Stimulated activated memory B cell treated with anti-CD40 and anti-IgM and Interleukin-4, amounts not matched to agents 10 μg/mL and 1 μg/mL and 100 μg/mL, for 72 hours (primary cell): ENCODE measurements at regions not wholly inside any gene's neighbourhood (a gene's known extent, or its start where the extent isn't known, plus 50 kb on each side); places are given as distances from the start of the nearest gene placed in this dataset.
"Not testable (repeated sequence)": the region's sequence is repeated elsewhere in the genome, so short reads cannot be mapped to it uniquely, and the experiment has no call there.

Source experiments
- ATAC-seq: fragments of 150-1000 bp; cut with Tn5 transposase; 2 replicates; pipeline ENCODE4 v1.10.0; 2021
- H3K27ac Mint-ChIP-seq: one replicate; pipeline ENCODE4 v1.8.0; 2022; ENCODE audit warnings: mild to moderate bottlenecking, mixed read lengths
- H3K27me3 Mint-ChIP-seq: one replicate; pipeline ENCODE4 v1.8.0; 2022; ENCODE audit warnings: mixed read lengths
- H3K36me3 Mint-ChIP-seq: one replicate; pipeline ENCODE4 v1.8.0; 2022; ENCODE audit warnings: mixed read lengths
- H3K4me1 Mint-ChIP-seq: one replicate; pipeline ENCODE4 v1.8.0; 2022; ENCODE audit warnings: mixed read lengths
- H3K4me3 Mint-ChIP-seq: one replicate; pipeline ENCODE4 v1.8.0; 2022; ENCODE audit warnings: mild to moderate bottlenecking, moderate library complexity, mixed read lengths
- H3K9me3 Mint-ChIP-seq: one replicate; pipeline ENCODE4 v1.8.0; 2022; ENCODE audit warnings: mixed read lengths

DNA sequence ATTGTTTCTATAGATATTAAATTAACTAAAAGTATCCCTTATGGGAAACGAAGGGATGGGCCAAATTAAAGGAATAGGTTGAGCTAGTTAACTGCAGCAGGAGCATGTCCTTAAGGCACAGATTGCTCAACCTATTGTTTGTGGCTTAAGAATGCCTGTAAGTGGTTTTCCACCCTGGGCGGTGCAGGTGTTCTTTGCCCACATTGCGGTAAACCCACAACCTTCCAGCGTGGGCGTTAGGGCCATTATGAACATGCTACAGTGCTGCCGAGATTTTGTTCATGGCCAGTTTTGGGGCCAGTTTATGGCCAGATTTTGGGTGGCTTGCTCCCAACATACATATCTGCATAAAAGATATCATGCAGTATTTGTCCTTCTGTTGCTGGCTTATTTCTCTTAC lies 1196.8 kb downstream of the NCAM2 start:
- H3K36me3 Mint-ChIP-seq, H3K4me1 Mint-ChIP-seq, H3K4me3 Mint-ChIP-seq, H3K27me3 Mint-ChIP-seq, H3K27ac Mint-ChIP-seq, H3K9me3 Mint-ChIP-seq, ATAC-seq: not testable (repeated sequence)

- Mint-ChIP-seq H3K4me3 (no peak overlapping the region), H3K9me3 (no peaks in the 10 kb centered on the region), H3K36me3 (no peaks in the 10 kb centered on the region), H3K27me3 (no peaks in the 10 kb centered on the region), H3K27ac (no peak overlapping the region), H3K4me1 (no peaks in the 10 kb centered on the region)
- ATAC-seq = no peak
Measured at GRCh38 chr21:22200378-22201092, 1202.3 kb downstream of the NCAM2 start.

DNA sequence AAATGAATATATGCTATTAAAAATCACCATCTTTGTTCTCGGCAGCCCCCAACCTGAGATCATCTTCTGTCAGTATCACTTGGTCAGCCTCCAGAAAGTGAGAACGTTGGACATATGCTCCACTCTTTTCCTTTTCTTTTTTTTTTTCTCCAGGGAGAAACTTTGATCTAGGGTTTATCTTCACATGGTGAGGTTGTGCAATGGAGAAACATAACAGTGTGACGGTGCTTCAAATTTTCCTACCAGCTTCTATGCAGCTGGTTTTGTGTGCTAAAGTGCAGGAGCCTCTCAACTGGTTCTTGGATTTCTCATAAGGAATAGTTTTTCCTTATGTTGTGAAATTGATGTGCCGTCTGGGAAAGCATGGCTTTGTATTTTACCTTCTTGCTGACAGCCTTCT lies 1202.9 kb downstream of the NCAM2 start:
- H3K9me3 Mint-ChIP-seq = no peaks in the 10 kb centered on the region
- no peak overlapping the region for H3K4me3 Mint-ChIP-seq
- no peak for ATAC-seq
- no peaks in the 10 kb centered on the region for H3K36me3 Mint-ChIP-seq
- no peak overlapping the region for H3K27ac Mint-ChIP-seq
- no peaks in the 10 kb centered on the region for H3K4me1 Mint-ChIP-seq
- no peaks in the 10 kb centered on the region for H3K27me3 Mint-ChIP-seq

DNA sequence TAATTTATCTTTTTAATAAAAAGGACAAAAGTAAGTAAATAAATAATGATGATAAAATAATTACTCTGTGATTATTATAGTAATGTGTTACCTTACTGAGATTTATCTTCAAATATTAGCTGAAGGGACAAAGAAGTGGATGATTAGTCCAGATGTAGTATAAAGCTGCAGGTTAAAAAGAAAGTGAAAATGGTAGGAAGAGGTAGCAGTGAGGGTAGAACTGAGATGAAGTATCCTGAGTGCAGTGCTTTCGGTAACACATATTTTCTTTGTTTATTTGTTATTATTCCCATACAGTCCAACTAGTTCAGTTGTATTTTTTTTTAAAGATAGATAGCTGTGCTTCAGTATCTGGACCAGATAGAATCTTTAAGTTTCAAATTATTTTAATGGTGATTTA lies 1203.5 kb downstream of the NCAM2 start:
- Mint-ChIP-seq H3K4me3 (no peak overlapping the region), H3K9me3 (no peaks in the 10 kb centered on the region), H3K27me3 (no peaks in the 10 kb centered on the region), H3K36me3 (no peaks in the 10 kb centered on the region), H3K4me1 (no peaks in the 10 kb centered on the region), H3K27ac (no peak overlapping the region)
- no peak for ATAC-seq

GRCh38 chr21:22209304-22209700 lies 1211.1 kb downstream of the NCAM2 start:
- no peaks in the 10 kb centered on the region for H3K4me1 Mint-ChIP-seq
- H3K4me3 Mint-ChIP-seq = no peak overlapping the region
- H3K27me3 Mint-ChIP-seq = no peaks in the 10 kb centered on the region
- no peak for ATAC-seq
- peaks cover 3% of the 10 kb centered on the region for H3K9me3 Mint-ChIP-seq
- no peak overlapping the region for H3K27ac Mint-ChIP-seq
- H3K36me3 Mint-ChIP-seq = no peaks in the 10 kb centered on the region

DNA sequence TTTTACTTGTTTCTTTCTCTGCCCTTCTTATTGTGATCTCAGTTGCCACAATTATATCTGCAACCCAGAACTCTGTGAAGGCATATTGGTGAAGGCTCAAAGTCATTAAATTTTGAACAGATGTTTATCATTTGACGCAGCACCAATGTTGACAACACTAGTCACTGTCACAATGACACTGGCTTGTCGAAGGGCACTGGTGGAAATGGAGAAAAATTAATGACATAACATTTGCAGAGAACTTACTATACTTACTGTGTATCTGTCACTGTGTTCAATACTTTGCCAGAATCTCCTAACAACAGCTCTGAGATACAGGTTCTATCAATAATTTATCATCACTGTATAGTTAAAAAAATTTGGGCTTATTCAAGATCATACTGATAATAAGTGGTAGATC lies 1213.7 kb downstream of the NCAM2 start:
- Mint-ChIP-seq H3K4me3 (no peak overlapping the region), H3K27ac (no peak overlapping the region), H3K27me3 (no peaks in the 10 kb centered on the region), H3K9me3 (peaks cover 3% of the 10 kb centered on the region), H3K4me1 (no peaks in the 10 kb centered on the region), H3K36me3 (no peaks in the 10 kb centered on the region)
- no peak for ATAC-seq

GRCh38 chr21:22223385-22223784 lies 1225.2 kb downstream of the NCAM2 start:
- peak; percentile 85 for ATAC-seq
- no peak overlapping the region for H3K27ac Mint-ChIP-seq
- no peaks in the 10 kb centered on the region for H3K4me1 Mint-ChIP-seq
- H3K27me3 Mint-ChIP-seq = no peaks in the 10 kb centered on the region
- H3K4me3 Mint-ChIP-seq = no peak overlapping the region
- no peaks in the 10 kb centered on the region for H3K36me3 Mint-ChIP-seq
- no peaks in the 10 kb centered on the region for H3K9me3 Mint-ChIP-seq

GRCh38 chr21:22224261-22224660 lies 1226.1 kb downstream of the NCAM2 start:
- H3K4me1 Mint-ChIP-seq = no peaks in the 10 kb centered on the region
- H3K36me3 Mint-ChIP-seq = no peaks in the 10 kb centered on the region
- H3K27me3 Mint-ChIP-seq = no peaks in the 10 kb centered on the region
- peak; percentile 86 for ATAC-seq
- H3K9me3 Mint-ChIP-seq = no peaks in the 10 kb centered on the region
- no peak overlapping the region for H3K4me3 Mint-ChIP-seq
- H3K27ac Mint-ChIP-seq = no peak overlapping the region

GRCh38 chr21:22225299-22225698 lies 1227.1 kb downstream of the NCAM2 start:
- no peaks in the 10 kb centered on the region for H3K9me3 Mint-ChIP-seq
- H3K27me3 Mint-ChIP-seq = no peaks in the 10 kb centered on the region
- H3K4me1 Mint-ChIP-seq = no peaks in the 10 kb centered on the region
- no peak overlapping the region for H3K27ac Mint-ChIP-seq
- no peak for ATAC-seq
- no peaks in the 10 kb centered on the region for H3K36me3 Mint-ChIP-seq
- no peak overlapping the region for H3K4me3 Mint-ChIP-seq

DNA sequence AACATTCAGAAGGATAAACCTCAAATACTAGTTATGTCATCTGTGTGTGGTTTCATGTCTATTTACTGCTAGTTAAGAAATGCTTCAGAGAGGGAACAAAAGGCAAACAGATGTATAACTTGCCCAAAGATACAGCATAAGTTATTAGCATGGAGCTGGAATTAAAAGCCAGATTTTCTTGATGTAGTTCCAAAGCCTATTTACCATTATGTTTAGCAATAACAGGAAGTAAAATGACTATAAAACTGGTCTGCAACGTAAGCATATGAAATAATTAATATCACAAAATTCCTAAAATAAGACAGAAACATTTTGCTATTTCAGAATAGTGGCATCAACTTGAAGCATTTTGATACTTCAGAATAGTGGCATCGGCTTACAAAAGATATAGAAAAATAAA lies 1232.8 kb downstream of the NCAM2 start:
- no peaks in the 10 kb centered on the region for H3K36me3 Mint-ChIP-seq
- no peaks in the 10 kb centered on the region for H3K27me3 Mint-ChIP-seq
- no peak for ATAC-seq
- H3K4me3 Mint-ChIP-seq = no peak overlapping the region
- no peak overlapping the region for H3K27ac Mint-ChIP-seq
- H3K9me3 Mint-ChIP-seq = peaks cover 2% of the 10 kb centered on the region
- no peaks in the 10 kb centered on the region for H3K4me1 Mint-ChIP-seq

GRCh38 chr21:22235866-22236590 lies 1237.8 kb downstream of the NCAM2 start:
- no peaks in the 10 kb centered on the region for H3K27me3 Mint-ChIP-seq
- no peak overlapping the region for H3K27ac Mint-ChIP-seq
- H3K4me1 Mint-ChIP-seq = no peaks in the 10 kb centered on the region
- H3K36me3 Mint-ChIP-seq = no peaks in the 10 kb centered on the region
- no peak for ATAC-seq
- peaks cover 10% of the 10 kb centered on the region for H3K9me3 Mint-ChIP-seq
- H3K4me3 Mint-ChIP-seq = no peak overlapping the region

DNA sequence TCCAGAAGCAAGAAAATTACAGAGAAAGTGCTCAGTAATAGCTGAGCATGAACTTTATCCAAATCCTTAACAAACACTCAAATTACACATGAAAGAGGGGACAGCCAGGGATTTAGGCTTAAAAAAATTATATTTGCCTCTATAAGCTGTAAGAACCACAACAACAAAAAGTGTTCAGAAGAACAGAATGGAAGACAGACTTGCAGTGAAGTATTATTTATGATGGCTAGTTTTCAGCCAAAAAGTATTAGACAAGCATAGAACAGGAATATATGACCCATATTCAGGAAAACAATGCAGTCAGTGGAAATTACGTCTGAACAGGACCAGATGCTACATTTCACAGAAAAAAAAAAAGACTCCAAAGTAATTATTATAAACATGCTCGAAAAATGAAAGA lies 1246.3 kb downstream of the NCAM2 start:
- no peak overlapping the region for H3K4me3 Mint-ChIP-seq
- no peaks in the 10 kb centered on the region for H3K4me1 Mint-ChIP-seq
- H3K9me3 Mint-ChIP-seq = peaks cover 3% of the 10 kb centered on the region
- no peak for ATAC-seq
- H3K27me3 Mint-ChIP-seq = no peaks in the 10 kb centered on the region
- no peaks in the 10 kb centered on the region for H3K36me3 Mint-ChIP-seq
- no peak overlapping the region for H3K27ac Mint-ChIP-seq

DNA sequence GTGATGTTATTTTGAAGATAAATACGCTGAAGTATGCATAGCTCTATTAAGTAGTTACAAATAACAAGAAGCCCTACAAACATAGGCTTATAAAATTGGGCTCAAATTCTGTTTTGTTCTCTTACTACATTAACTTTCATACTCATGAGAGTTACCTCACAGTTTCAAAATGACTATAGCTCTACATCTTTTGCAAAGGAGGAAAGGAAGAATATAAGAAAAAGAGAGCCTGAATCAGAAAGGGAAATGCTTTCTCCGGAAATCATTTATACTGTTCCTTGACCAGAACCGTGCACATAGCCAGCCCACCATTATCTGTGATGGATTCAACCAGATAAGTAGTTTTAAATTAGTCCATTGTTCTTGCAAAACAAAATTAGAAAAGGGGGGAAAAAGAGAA lies 1252.1 kb downstream of the NCAM2 start:
- H3K27ac Mint-ChIP-seq = no peak overlapping the region
- no peaks in the 10 kb centered on the region for H3K4me1 Mint-ChIP-seq
- no peaks in the 10 kb centered on the region for H3K27me3 Mint-ChIP-seq
- H3K4me3 Mint-ChIP-seq = no peak overlapping the region
- H3K9me3 Mint-ChIP-seq = no peaks in the 10 kb centered on the region
- H3K36me3 Mint-ChIP-seq = no peaks in the 10 kb centered on the region
- ATAC-seq = no peak

DNA sequence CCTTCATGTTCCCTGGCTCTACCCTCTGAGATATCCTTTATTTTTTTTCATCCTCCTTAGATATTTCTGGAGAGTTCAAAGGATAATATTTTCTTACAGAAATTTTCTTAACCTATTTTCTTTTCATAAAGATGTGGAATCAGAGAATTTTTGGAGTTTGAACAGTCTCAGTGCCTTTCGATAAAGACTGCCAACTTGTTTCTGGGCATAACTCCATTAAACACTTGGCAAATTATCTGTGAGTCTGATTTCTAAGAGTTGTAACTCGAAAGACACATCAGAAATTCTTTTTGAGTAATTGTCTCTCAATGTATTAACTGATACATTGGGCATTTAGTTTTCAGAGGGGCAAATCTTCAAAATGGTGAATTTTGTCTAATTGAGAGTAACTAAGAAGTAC lies 1255.6 kb downstream of the NCAM2 start:
- H3K9me3 Mint-ChIP-seq = no peaks in the 10 kb centered on the region
- H3K4me3 Mint-ChIP-seq = no peak overlapping the region
- H3K4me1 Mint-ChIP-seq = no peaks in the 10 kb centered on the region
- no peak for ATAC-seq
- H3K36me3 Mint-ChIP-seq = no peaks in the 10 kb centered on the region
- H3K27me3 Mint-ChIP-seq = no peaks in the 10 kb centered on the region
- H3K27ac Mint-ChIP-seq = no peak overlapping the region

DNA sequence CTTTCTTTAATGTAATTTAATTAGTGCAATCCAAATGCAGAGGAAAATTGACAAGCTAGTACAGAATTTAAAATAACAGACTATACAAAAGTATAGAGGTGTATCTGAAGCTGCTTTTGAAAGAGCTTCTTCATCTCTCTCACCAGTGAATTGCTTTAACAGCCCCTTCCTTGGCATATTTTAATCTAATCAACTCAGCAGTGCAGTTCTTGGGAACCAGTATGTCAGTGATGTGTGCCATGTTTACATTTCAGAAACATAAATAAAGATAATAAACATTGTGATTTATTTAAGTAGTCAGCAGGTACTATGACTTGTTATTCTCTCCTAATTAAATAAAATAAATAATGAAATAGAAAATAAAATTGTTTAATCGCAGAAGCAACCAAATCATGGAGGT lies 1260.6 kb downstream of the NCAM2 start:
- peaks cover 3% of the 10 kb centered on the region for H3K9me3 Mint-ChIP-seq
- no peaks in the 10 kb centered on the region for H3K36me3 Mint-ChIP-seq
- H3K27me3 Mint-ChIP-seq = no peaks in the 10 kb centered on the region
- no peak overlapping the region for H3K4me3 Mint-ChIP-seq
- ATAC-seq = no peak
- H3K27ac Mint-ChIP-seq = no peak overlapping the region
- no peaks in the 10 kb centered on the region for H3K4me1 Mint-ChIP-seq

DNA sequence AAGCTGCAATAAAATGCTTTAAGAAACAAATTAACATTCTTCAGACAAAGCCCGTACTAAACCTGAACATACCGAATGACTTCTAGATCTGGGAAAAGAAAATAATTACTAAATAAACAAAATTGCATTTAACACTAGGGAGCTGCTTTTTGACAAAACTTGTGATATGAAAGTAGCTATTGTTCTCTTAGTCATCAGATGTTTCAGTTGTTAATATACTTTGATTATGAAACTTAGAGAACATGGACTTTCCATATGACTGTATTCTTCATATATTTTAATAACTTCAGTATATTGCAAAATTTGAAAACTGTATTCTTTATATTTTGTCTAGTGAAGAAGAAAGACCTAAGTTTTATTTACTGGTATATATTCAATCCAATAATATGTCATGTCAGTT lies 1262.1 kb downstream of the NCAM2 start:
- H3K9me3 Mint-ChIP-seq = peaks cover 3% of the 10 kb centered on the region
- no peaks in the 10 kb centered on the region for H3K36me3 Mint-ChIP-seq
- no peak overlapping the region for H3K27ac Mint-ChIP-seq
- no peak for ATAC-seq
- H3K4me3 Mint-ChIP-seq = no peak overlapping the region
- no peaks in the 10 kb centered on the region for H3K27me3 Mint-ChIP-seq
- H3K4me1 Mint-ChIP-seq = no peaks in the 10 kb centered on the region
